ENCODE measurements at regions not wholly inside any gene's neighbourhood (a gene's known extent, or its start where the extent isn't known, plus 50 kb on each side); places are given as distances from the start of the nearest gene placed in this dataset.
"Not testable (repeated sequence)": the region's sequence is repeated elsewhere in the genome, so short reads cannot be mapped to it uniquely, and the experiment has no call there.

DNA sequence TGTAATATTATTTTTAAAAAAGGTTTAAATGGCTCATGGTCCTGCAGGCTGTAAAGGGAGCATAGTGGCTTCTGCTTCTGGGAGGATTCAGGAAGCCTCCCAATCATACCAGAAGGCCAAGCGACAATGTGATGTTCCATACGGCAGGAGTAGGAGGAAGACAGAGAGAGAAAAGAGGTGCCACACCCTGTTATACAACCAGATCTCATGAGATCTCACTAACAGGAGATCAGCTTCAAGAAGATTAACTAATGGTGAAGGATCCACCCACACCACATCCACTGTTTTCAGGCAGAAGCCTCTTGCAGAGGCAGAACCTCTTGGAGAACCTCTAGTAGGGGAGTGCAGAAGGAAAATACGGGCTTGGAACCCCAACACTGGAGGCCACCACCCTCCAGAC lies 103.9 kb upstream of the TEKT4 start:
- no peak for DNase-seq (ENCODE audit: low spot score in 2 of 2)
- no peaks in the 10 kb centered on the region for H3K9me3 ChIP-seq
- no peak overlapping the region for H3K4me3 ChIP-seq
- H3K4me1 ChIP-seq, result no peaks in the 10 kb centered on the region
- TF ChIP-seq POLR2A (IDR thresholded peaks at IDR 0.05) (no peak), EP300 (IDR thresholded peaks at IDR 0.05) (no peak)
- TF ChIP-seq, protein P1, sequence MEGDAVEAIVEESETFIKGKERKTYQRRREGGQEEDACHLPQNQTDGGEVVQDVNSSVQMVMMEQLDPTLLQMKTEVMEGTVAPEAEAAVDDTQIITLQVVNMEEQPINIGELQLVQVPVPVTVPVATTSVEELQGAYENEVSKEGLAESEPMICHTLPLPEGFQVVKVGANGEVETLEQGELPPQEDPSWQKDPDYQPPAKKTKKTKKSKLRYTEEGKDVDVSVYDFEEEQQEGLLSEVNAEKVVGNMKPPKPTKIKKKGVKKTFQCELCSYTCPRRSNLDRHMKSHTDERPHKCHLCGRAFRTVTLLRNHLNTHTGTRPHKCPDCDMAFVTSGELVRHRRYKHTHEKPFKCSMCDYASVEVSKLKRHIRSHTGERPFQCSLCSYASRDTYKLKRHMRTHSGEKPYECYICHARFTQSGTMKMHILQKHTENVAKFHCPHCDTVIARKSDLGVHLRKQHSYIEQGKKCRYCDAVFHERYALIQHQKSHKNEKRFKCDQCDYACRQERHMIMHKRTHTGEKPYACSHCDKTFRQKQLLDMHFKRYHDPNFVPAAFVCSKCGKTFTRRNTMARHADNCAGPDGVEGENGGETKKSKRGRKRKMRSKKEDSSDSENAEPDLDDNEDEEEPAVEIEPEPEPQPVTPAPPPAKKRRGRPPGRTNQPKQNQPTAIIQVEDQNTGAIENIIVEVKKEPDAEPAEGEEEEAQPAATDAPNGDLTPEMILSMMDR (IDR thresholded peaks at IDR 0.05), result no peak
- WGBS, 2 donors, result 84 to 89% methylated on average over 3 of the region's 3 CpGs
- no peaks in the 10 kb centered on the region for H3K27me3 ChIP-seq
- no peaks in the 10 kb centered on the region for H3K36me3 ChIP-seq
- H3K27ac ChIP-seq, result no peak overlapping the region

DNA sequence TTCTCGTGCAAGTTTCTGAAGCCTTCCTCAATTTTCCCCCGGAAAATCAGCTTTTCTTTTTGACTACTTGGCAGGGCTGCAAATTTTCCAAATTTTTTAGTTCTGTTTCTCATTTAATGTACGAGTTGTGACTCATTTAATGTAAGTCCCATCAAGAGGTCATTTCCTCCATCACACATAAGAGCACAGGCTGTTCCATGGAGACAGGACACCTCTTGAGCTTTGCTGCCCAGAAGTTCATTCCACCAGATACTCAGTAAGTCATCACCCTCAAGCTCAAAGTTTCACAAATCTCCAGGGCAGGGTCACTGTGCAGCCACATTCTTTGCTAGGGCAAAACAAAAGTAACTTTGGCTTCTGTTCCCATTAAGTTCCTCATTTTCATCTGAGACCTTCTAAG lies 101.5 kb upstream of the TEKT4 start:
- Histone ChIP-seq H3K4me3 (no peak overlapping the region), H3K27ac (no peak overlapping the region), H3K27me3 (no peaks in the 10 kb centered on the region), H3K36me3 (no peaks in the 10 kb centered on the region), H3K9me3 (no peaks in the 10 kb centered on the region), H3K4me1 (no peaks in the 10 kb centered on the region)
- DNase-seq (ENCODE audit: low spot score in 2 of 2), result no peak
- 46 to 48% methylated on average over 3 of the region's 3 CpGs for WGBS, 2 donors
- TF ChIP-seq EP300 (IDR thresholded peaks at IDR 0.05) (no peak), POLR2A (IDR thresholded peaks at IDR 0.05) (no peak)
- TF ChIP-seq, protein P1 (IDR thresholded peaks at IDR 0.05), result no peak

DNA sequence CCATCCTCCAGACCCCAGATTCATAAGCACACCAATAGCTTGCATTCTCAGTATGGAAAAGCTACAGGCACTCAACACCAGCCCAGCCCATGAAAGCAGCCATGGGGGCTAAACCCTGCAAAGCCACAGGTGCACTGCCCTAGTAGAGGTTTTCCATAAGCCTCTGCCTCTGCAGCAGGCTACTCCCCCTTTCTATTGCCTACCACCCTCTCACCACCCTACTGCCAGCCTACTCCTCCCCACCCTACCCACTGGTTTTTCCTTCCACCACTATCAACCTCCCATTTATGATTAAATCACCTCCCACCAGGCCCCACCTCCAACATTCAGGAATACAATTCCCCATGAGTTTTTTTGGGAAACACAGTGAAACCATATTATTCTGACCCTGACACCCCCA lies 96.4 kb upstream of the TEKT4 start:
- Histone ChIP-seq H3K27ac (no peak overlapping the region), H3K9me3 (no peaks in the 10 kb centered on the region), H3K4me3 (no peak overlapping the region), H3K4me1 (no peaks in the 10 kb centered on the region), H3K36me3 (no peaks in the 10 kb centered on the region), H3K27me3 (no peaks in the 10 kb centered on the region)
- TF ChIP-seq POLR2A (IDR thresholded peaks at IDR 0.05) (no peak), EP300 (IDR thresholded peaks at IDR 0.05) (no peak)
- TF ChIP-seq, protein P1 (IDR thresholded peaks at IDR 0.05), result no peak
- no peak for DNase-seq (ENCODE audit: low spot score in 2 of 2)

DNA sequence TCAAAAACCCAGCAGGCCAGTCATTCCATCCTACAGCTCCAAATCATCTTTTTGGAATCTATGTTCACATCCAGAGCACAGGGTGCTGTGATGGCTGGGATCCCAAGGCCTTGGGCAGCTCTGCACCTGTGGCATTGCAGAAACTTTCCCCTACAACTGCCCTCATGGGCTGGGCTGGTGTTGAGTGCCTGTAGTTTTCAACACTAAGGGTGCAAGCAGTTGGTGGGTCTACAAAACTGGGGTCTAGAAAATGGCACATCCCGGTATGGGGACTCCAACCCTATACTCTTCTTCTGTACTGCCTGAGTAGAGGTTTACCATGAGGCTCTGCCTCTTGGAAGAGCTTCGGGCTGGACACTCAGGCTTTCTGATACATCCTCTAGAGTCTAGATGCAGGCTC lies 95.2 kb upstream of the TEKT4 start:
- Histone ChIP-seq H3K36me3 (no peaks in the 10 kb centered on the region), H3K9me3 (no peaks in the 10 kb centered on the region), H3K27me3 (no peaks in the 10 kb centered on the region), H3K27ac (no peak overlapping the region), H3K4me3 (no peak overlapping the region), H3K4me1 (no peaks in the 10 kb centered on the region)
- no peak for DNase-seq (ENCODE audit: low spot score in 2 of 2)
- WGBS, 2 donors, result 61 to 78% methylated on average over 2 of the region's 2 CpGs
- TF ChIP-seq EP300 (IDR thresholded peaks at IDR 0.05), result no peak
- TF ChIP-seq POLR2A (IDR thresholded peaks at IDR 0.05), result no peak
- TF ChIP-seq, protein P1 (IDR thresholded peaks at IDR 0.05), result no peak

DNA sequence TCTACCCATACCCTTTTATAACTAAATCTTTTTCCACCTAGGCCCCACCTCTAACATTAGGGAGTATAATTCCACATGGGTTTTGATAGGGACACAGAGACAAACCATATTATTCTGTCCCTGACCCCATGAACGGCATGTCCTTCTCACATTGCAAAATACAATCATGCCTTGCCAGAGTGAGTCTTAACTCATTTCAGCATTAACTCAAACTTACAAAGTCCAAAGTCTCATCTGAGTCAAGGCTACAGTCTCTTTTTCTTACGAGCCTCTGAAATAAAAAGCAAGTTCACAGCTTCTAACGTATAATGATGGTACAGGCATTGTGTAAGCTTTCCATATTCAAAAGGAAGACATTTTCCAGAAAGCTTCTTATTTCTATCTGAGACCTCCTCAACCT lies 86.1 kb upstream of the TEKT4 start:
- not testable (repeated sequence) for DNase-seq (ENCODE audit: low spot score in 2 of 2); H3K9me3 ChIP-seq; H3K36me3 ChIP-seq; H3K4me1 ChIP-seq; H3K4me3 ChIP-seq; H3K27ac ChIP-seq; H3K27me3 ChIP-seq
- WGBS, 2 donors, result 65 to 79% methylated on average over 3 of the region's 3 CpGs

DNA sequence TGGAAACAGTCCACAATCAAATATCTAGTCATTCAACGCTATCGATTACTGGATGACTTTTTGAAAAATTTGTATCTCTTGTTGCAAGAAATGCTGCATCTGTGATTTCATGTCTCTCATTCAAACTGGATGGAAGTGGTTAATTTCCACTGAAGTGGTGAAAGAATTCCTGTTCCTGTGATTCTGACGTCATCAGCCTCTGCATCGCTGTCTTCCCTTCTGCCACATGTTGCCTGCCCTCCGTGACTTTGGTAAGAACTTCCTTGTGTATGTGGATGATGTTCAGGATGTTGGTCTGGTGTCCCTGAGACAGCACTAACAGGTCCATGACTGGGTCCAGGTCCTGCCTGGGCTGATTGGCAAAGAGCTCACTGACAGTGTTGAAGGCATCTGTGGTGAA lies 84.8 kb upstream of the TEKT4 start:
- H3K4me3 ChIP-seq; H3K36me3 ChIP-seq; DNase-seq (ENCODE audit: low spot score in 2 of 2); H3K4me1 ChIP-seq; H3K27ac ChIP-seq; H3K27me3 ChIP-seq; H3K9me3 ChIP-seq: not testable (repeated sequence)
- WGBS, 2 donors, result 65 to 74% methylated on average over 5 of the region's 5 CpGs

DNA sequence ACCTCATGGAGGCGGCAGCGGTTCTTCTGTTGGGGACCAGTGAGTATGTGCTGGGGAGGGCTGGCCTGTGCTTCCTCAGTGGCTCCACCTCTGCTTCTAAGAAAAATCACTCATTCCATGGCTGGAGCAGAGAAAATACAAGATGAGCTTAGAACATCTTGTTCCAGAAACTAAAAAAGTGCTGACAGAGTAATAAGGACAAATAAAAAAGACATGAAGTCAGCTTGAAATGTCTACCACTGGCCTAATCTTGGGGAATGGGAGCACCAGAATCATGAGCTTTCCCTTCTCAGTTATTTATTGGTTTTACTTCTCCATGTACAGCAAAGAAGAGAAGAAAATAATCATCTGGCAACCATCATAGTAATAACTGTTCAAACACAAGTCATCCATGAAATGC lies 81.1 kb upstream of the TEKT4 start:
- WGBS, 2 donors, result 97 to 100% methylated on average over 2 of the region's 2 CpGs
- DNase-seq (ENCODE audit: low spot score in 2 of 2); H3K4me3 ChIP-seq; H3K4me1 ChIP-seq; H3K27me3 ChIP-seq; H3K9me3 ChIP-seq; H3K27ac ChIP-seq; H3K36me3 ChIP-seq: not testable (repeated sequence)

Data from tibial nerve (tissue), 4 donors.